H1 (cell line): ENCODE measurements at regions not wholly inside any gene's neighbourhood (a gene's known extent, or its start where the extent isn't known, plus 50 kb on each side); places are given as distances from the start of the nearest gene placed in this dataset.

ENCODE experiments used
- CTCF ChIA-PET: fragments of 300-600 bp; sonication (Branson Sonifier 250); formaldehyde crosslinking; loops from one replicate; lab custom pipeline; 2021; ENCODE audit not compliant: partially characterized antibody; lab: Charles Lee
- POLR2A ChIA-PET: fragments of 300-600 bp; sonication (Branson Sonifier 250); formaldehyde crosslinking; loops from one replicate; lab custom pipeline; 2021; ENCODE audit warnings: inconsistent platforms; ENCODE audit not compliant: partially characterized antibody; lab: Charles Lee
- DNase-seq, 2 experiments: peaks; one replicate each; pipeline versions ENCODE4 v3.0.0 to v3.0.0-alpha.2; 2010 to 2022; ENCODE audit warnings: low spot score in 2 of 2, low read depth in 1 of 2, mixed read lengths in 1 of 2
- FAIRE-seq: peaks from 2 replicates; lab custom pipeline; 2011; peaks lifted over from hg19 to GRCh38; lab: Jason Lieb, UNC
- H2AFZ ChIP-seq: 2 replicates; pipeline ENCODE4 v1.8.1; 2012; ENCODE audit warnings: low read length, inconsistent platforms
- H2AK5ac ChIP-seq: 2 replicates; pipeline ENCODE4 v1.6.1; 2013; ENCODE audit warnings: low read depth, low read length
- H2BK120ac ChIP-seq: replicated peaks from 2 replicates; pipeline ENCODE3; 2013; ENCODE audit warnings: low read depth, low read length, inconsistent platforms
- H2BK12ac ChIP-seq: 2 replicates; pipeline ENCODE4 v1.6.1; 2013; ENCODE audit warnings: low read depth, low read length
- H2BK15ac ChIP-seq: 2 replicates; pipeline ENCODE4 v1.6.1; 2013; ENCODE audit warnings: low read length
- H2BK20ac ChIP-seq: 2 replicates; pipeline ENCODE4 v1.6.1; 2013; ENCODE audit warnings: low read length
- H2BK5ac ChIP-seq: 2 replicates; pipeline ENCODE4 v1.6.1; 2013; ENCODE audit warnings: low read depth, low read length
- H3K14ac ChIP-seq: 2 replicates; pipeline ENCODE4 v1.6.1; 2013; ENCODE audit warnings: inconsistent platforms; ENCODE audit not compliant: insufficient read length
- H3K18ac ChIP-seq: 2 replicates; pipeline ENCODE4 v1.6.1; 2013; ENCODE audit warnings: low read length; ENCODE audit errors: extremely low read depth
- H3K23ac ChIP-seq: 2 replicates; pipeline ENCODE4 v1.6.1; 2013; ENCODE audit warnings: inconsistent platforms; ENCODE audit not compliant: insufficient read length
- H3K23me2 ChIP-seq: 2 replicates; pipeline ENCODE4 v1.6.1; 2013; ENCODE audit warnings: low read depth, low read length
- H3K27ac ChIP-seq: 2 replicates; pipeline ENCODE4 v1.6.1; 2011; ENCODE audit warnings: low read depth, low read length, inconsistent platforms
- H3K27me3 ChIP-seq, 4 experiments: replicated peaks in 1 of 4; 1 replicate in 1 of 4; 2 replicates in 3 of 4; pipeline versions ENCODE4 v1.6.1 to v1.8.1; 2011 to 2013; ENCODE audit warnings: low read length in 3 of 4, mild to moderate bottlenecking in 3 of 4, inconsistent platforms in 2 of 4, mixed read lengths in 2 of 4, moderate library complexity in 1 of 4; ENCODE audit not compliant: control insufficient read depth in 3 of 4, insufficient read depth in 3 of 4; ENCODE audit errors: extremely low read depth in 1 of 4
- H3K36me3 ChIP-seq, 4 experiments: 2 replicates each; pipeline versions ENCODE4 v1.6.1 to v1.8.1; 2011 to 2013; ENCODE audit warnings: mild to moderate bottlenecking in 4 of 4, low read length in 3 of 4, moderate library complexity in 2 of 4, control low read depth in 1 of 4, inconsistent platforms in 1 of 4; ENCODE audit not compliant: insufficient read depth in 4 of 4, control insufficient read depth in 2 of 4
- H3K4ac ChIP-seq: replicated peaks from 2 replicates; pipeline ENCODE3; 2013; ENCODE audit warnings: low read length, low read depth, mixed read lengths, inconsistent platforms; ENCODE audit not compliant: insufficient read length
- H3K4me1 ChIP-seq, 4 experiments: replicated peaks in 1 of 4; 1 replicate in 1 of 4; 2 replicates in 3 of 4; pipeline versions ENCODE4 v1.6.1 to v1.8.1; 2011 to 2013; ENCODE audit warnings: low read length in 3 of 4, inconsistent platforms in 2 of 4, mixed read lengths in 1 of 4; ENCODE audit not compliant: insufficient read depth in 4 of 4, control insufficient read depth in 3 of 4
- H3K4me2 ChIP-seq, 2 experiments: 2 replicates each; pipeline versions ENCODE4 v1.6.1 to v1.8.1; 2011 to 2013; ENCODE audit warnings: low read depth in 2 of 2, low read length in 2 of 2, control low read depth in 1 of 2, inconsistent platforms in 1 of 2, mild to moderate bottlenecking in 1 of 2; ENCODE audit not compliant: insufficient read depth in 1 of 2
- H3K4me3 ChIP-seq, 4 experiments: fragments of 200-600, 300-600 bp in 1 of 4; sonication (generic), shearing (Covaris generic), sonication (Bioruptor Twin) in 1 of 4; 2 replicates each; pipeline versions ENCODE4 v1.5.1 to v1.8.1; 2011 to 2016; ENCODE audit warnings: low read length in 4 of 4, low read depth in 3 of 4, control low read depth in 2 of 4, inconsistent platforms in 2 of 4, mild to moderate bottlenecking in 2 of 4, mixed read lengths in 1 of 4, moderate library complexity in 1 of 4; ENCODE audit not compliant: insufficient read depth in 2 of 4; ENCODE audit errors: extremely low read depth in 1 of 4
- H3K56ac ChIP-seq: replicated peaks from 2 replicates; pipeline ENCODE3; 2013; ENCODE audit warnings: low read depth, mild to moderate bottlenecking, mixed read lengths, low read length, inconsistent platforms; ENCODE audit not compliant: insufficient read length
- H3K79me1 ChIP-seq: 2 replicates; pipeline ENCODE4 v1.6.1; 2013; ENCODE audit warnings: low read depth, low read length, control low read depth
- H3K79me2 ChIP-seq, 2 experiments: 2 replicates each; pipeline versions ENCODE4 v1.6.1 to v1.8.1; 2012 to 2013; ENCODE audit warnings: low read length in 2 of 2, mild to moderate bottlenecking in 2 of 2, inconsistent platforms in 1 of 2; ENCODE audit not compliant: insufficient read depth in 2 of 2, control insufficient read depth in 1 of 2
- H3K9ac ChIP-seq, 4 experiments: replicated peaks in 1 of 4; 1 replicate in 1 of 4; 2 replicates in 3 of 4; pipeline versions ENCODE4 v1.6.1 to v1.8.1; 2011 to 2013; ENCODE audit warnings: low read depth in 3 of 4, low read length in 3 of 4, control low read depth in 2 of 4, mild to moderate bottlenecking in 2 of 4, moderate library complexity in 2 of 4, inconsistent platforms in 1 of 4; ENCODE audit errors: extremely low read depth in 1 of 4
- H3K9me3 ChIP-seq, 2 experiments: 2 replicates each; pipeline versions ENCODE4 v1.6.1 to v1.8.1; 2012 to 2013; ENCODE audit warnings: mild to moderate bottlenecking in 2 of 2, moderate library complexity in 2 of 2, control low read depth in 1 of 2, inconsistent platforms in 1 of 2, low read depth in 1 of 2, low read length in 1 of 2, mixed read lengths in 1 of 2; ENCODE audit not compliant: insufficient read depth in 2 of 2
- H4K20me1 ChIP-seq, 2 experiments: replicated peaks in 1 of 2; 2 replicates each; pipeline versions ENCODE3 to v1.8.1; 2011 to 2013; ENCODE audit warnings: inconsistent platforms in 2 of 2, low read length in 2 of 2, mild to moderate bottlenecking in 1 of 2; ENCODE audit not compliant: insufficient read depth in 2 of 2, control insufficient read depth in 1 of 2
- H4K5ac ChIP-seq: 2 replicates; pipeline ENCODE4 v1.6.1; 2013; ENCODE audit warnings: low read length, low read depth, mixed read lengths, inconsistent platforms; ENCODE audit not compliant: insufficient read length
- H4K8ac ChIP-seq: 2 replicates; pipeline ENCODE4 v1.8.0; 2013; ENCODE audit warnings: mild to moderate bottlenecking, moderate library complexity, low read length, inconsistent platforms; ENCODE audit not compliant: insufficient read depth; ENCODE audit errors: extremely low read depth
- H4K91ac ChIP-seq: replicated peaks from 2 replicates; pipeline ENCODE3; 2013; ENCODE audit warnings: low read length, mixed read lengths, inconsistent platforms; ENCODE audit not compliant: insufficient read length
- BRCA1 ChIP-seq: IDR thresholded peaks from 2 replicates; pipeline ENCODE4 v1.6.1; 2012; ENCODE audit warnings: low read depth, low read length, improper control_type of control experiment
- EGR1 ChIP-seq: IDR thresholded peaks from 2 replicates; pipeline ENCODE4 v1.6.1; 2011; ENCODE audit warnings: low read depth, low read length, borderline replicate concordance
- FOSL1 ChIP-seq: IDR thresholded peaks from 2 replicates; pipeline ENCODE4 v1.6.1; 2011; ENCODE audit warnings: mild to moderate bottlenecking, low read depth, low read length, moderate library complexity; ENCODE audit not compliant: insufficient read depth
- RBBP5 ChIP-seq: IDR thresholded peaks from 2 replicates; pipeline ENCODE4 v1.7.1; 2012; ENCODE audit warnings: low read depth, mild to moderate bottlenecking, inconsistent platforms, low read length, moderate library complexity, borderline replicate concordance
- SAP30 ChIP-seq: fragments of 300-600 bp; sonication (generic); IDR thresholded peaks from 2 replicates; pipeline ENCODE4 v1.7.1; 2012; ENCODE audit warnings: low read length, moderate library complexity, mild to moderate bottlenecking, inconsistent platforms; ENCODE audit not compliant: insufficient read depth, insufficient replicate concordance
- TAF1 ChIP-seq: IDR thresholded peaks from 2 replicates; pipeline ENCODE4 v1.6.1; 2011; ENCODE audit warnings: mild to moderate bottlenecking, low read depth, low read length
- TBP ChIP-seq: IDR thresholded peaks from 2 replicates; pipeline ENCODE4 v1.6.1; 2011; ENCODE audit warnings: low read depth, low read length, improper control_type of control experiment
- ZNF274 ChIP-seq: IDR thresholded peaks from 2 replicates; pipeline ENCODE4 v1.7.0; 2012; ENCODE audit warnings: low read length, borderline replicate concordance; ENCODE audit errors: extremely low read depth
- WGBS, 2 experiments: shearing (Covaris generic) in 1 of 2; methylation state at CpG; one replicate each; pipeline versions ENCODE4 v1.1.6 to v1.1.7; 2013 to 2015; ENCODE audit warnings: low lambda C conversion rate in 2 of 2, mixed read lengths in 2 of 2, inconsistent platforms in 1 of 2, low coverage in 1 of 2, missing lambda C conversion rate in 1 of 2; ENCODE audit not compliant: insufficient replicate concordance in 2 of 2, insufficient coverage in 1 of 2, insufficient read length in 1 of 2; ENCODE audit errors: extremely low coverage in 1 of 2, missing lambda C conversion rate in 1 of 2; 5-methylcytosine and 5-hydroxymethylcytosine counted together

GRCh38 chr2:80725001-80725400 lies 420.4 kb upstream of the LRRTM1 start:
- CTCF ChIA-PET, result no interaction called here
- H3K56ac ChIP-seq, result no peak overlapping the region

More at GRCh38 chr2:80725001-80725400, 420.4 kb upstream of the LRRTM1 start:
- Histone ChIP-seq H2BK120ac (no peak overlapping the region), H3K79me1 (no peaks in the 10 kb centered on the region), H3K36me3 (no peaks in the 10 kb centered on the region), H3K79me2 (no peaks in the 10 kb centered on the region), H3K14ac (no peak overlapping the region), H2BK20ac (no peak overlapping the region), H3K23me2 (no peaks in the 10 kb centered on the region), H2AK5ac (no peak overlapping the region), H4K20me1 (no peaks in the 10 kb centered on the region), H3K4me1 (0 out of 7 replicates have a peak, but pooled peaks cover 0 to 3% (median 0%) of the 10 kb centered on the region in 4 experiments), H3K9me3 (no peaks in the 10 kb centered on the region), H2AFZ (no peak overlapping the region), H3K27me3 (no peaks in the 10 kb centered on the region), H4K91ac (no peak overlapping the region), H2BK15ac (no peak overlapping the region), H3K4me3 (no peak overlapping the region), H3K18ac (no peak overlapping the region), H4K8ac (no peak overlapping the region), H3K23ac (no peak overlapping the region), H4K5ac (no peak overlapping the region), H2BK12ac (no peak overlapping the region), H2BK5ac (no peak overlapping the region), H3K9ac (no peak overlapping the region), H3K27ac (no peak overlapping the region), H3K4ac (no peak overlapping the region), H3K4me2 (no peak overlapping the region)
- TF ChIP-seq RBBP5 (no peak), TAF1 (no peak), ZNF274 (no peak), SAP30 (no peak), EGR1 (no peak), TBP (no peak), BRCA1 (no peak), FOSL1 (no peak)
- POLR2A ChIA-PET, result no interaction called here
- no peak for DNase-seq
- FAIRE-seq, result no peak
- WGBS, 2 experiments, result 90% methylated on average over 1 of the region's 1 CpG; no CpG with 5 or more reads in 1 of the 2 experiments
